Sciatic nerve (tissue), 2 donors: ENCODE measurements at regions not wholly inside any gene's neighbourhood (a gene's known extent, or its start where the extent isn't known, plus 50 kb on each side); places are given as distances from the start of the nearest gene placed in this dataset. TPM values are rescaled to one million over a fixed set of nuclear protein-coding genes. Genes with fewer than 3 reads are reported as not detected.

Experiments used
- ATAC-seq: fragments of 200-7000 bp; cut with Tn5 transposase; one replicate; pipeline ENCODE4 v1.9.1; 2020; ENCODE audit warnings: mild to moderate bottlenecking, moderate library complexity
- DNase-seq: peaks from one replicate; pipeline ENCODE4 v3.0.0-alpha.2; 2020; ENCODE audit warnings: low spot score
- intact Hi-C: fragments of 100-400 bp; cut with DNase I; formaldehyde crosslinking; loops from one replicate; pipeline ENCODE4 v1.14.2; 2022
- microRNA-seq: library from miRNA; unstranded; fragments of <30 nt; microRNA quantifications from one replicate; pipeline ENCODE4 v1.2.0, GENCODE V29; 2020
- donor health status: DM: no; HTN: no; CAD: no.
- donor health status: DM: no; HTN: no; CAD: no.

- intact Hi-C loops, result no loop called here
- DNase-seq (no peak), ATAC-seq (no peak)
Observed at GRCh38 chr5:154535535-154535934, 57.5 kb upstream of the HAND1 start.

GRCh38 chr5:154534457-154535050 is 56.5 kb upstream of the HAND1 start:
- intact Hi-C loops, result no loop called here
- DNase-seq (no peak), ATAC-seq (no peak)

GRCh38 chr5:154529282-154529681 is 51.3 kb upstream of the HAND1 start:
- intact Hi-C loops, result no loop called here
- ATAC-seq (no peak), DNase-seq (no peak)

GRCh38 chr5:154528005-154528594 is 50.1 kb upstream of the HAND1 start:
- intact Hi-C loops, result no loop called here
- no peak for ATAC-seq
- no peak for DNase-seq

Small RNA genes in the stretch of these regions (microRNA-seq; reads per million reads assigned to microRNA genes)
- gene MIR1303 (not detected), gene MIR3141 (not detected)
